GM21360 (cell line): ENCODE measurements at regions not wholly inside any gene's neighbourhood (a gene's known extent, or its start where the extent isn't known, plus 50 kb on each side); places are given as distances from the start of the nearest gene placed in this dataset.
"Not testable (repeated sequence)": the region's sequence is repeated elsewhere in the genome, so short reads cannot be mapped to it uniquely, and the experiment has no call there.

Experiments
- ATAC-seq: cut with Tn5 transposase; IDR thresholded peaks from one replicate; pipeline ENCODE4 v1.9.1; 2021; ENCODE audit warnings: mild to moderate bottlenecking, moderate library complexity; ENCODE audit not compliant: unreplicated experiment

- no peak for ATAC-seq
These were observed 181.5 kb upstream of the SFSWAP start for GRCh38 chr12:131529196-131530040.

- no peak for ATAC-seq
These were observed 180.9 kb upstream of the SFSWAP start for GRCh38 chr12:131530041-131530332.

GRCh38 chr12:131530422-131530821 is 180.5 kb upstream of the SFSWAP start:
- ATAC-seq, result no peak

DNA sequence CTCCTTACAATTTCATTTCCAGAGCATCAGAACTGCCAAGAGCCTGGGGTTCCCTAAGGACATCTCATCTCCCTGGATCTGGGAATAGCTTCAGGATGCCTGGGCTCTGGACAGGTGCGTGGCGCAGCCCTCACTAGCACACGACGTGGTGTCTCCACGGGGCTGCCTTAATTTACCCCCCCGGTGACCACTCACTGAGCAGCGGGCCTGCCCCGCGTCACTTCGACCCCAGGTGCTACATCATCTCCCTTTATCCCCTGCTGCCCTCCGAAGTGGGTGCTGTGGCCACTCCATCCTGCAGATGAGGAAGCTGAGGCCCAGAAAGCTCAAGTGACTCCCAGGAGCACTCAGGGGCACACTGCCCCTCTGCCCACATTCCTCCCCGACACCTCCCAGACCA is 177.8 kb upstream of the SFSWAP start:
- no peak for ATAC-seq

DNA sequence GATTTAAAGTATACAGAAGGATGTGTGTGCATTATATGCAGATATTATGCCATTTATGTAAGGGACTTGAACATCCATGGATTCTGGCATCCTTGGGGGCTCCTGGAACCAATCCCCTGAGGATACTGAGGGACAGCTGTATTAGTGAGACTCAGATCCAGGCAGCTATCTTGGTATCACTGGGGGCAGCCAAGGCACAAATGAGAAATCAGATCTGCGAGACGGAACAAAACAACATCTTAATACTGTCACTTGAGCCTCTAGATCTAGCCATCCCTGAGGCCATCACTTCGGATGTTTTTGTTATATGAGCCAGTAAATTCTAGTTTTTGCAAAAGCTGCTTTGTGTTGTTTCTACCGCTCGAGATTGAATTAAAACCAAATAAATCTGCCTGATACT is 175.1 kb upstream of the SFSWAP start:
- ATAC-seq, result no peak

DNA sequence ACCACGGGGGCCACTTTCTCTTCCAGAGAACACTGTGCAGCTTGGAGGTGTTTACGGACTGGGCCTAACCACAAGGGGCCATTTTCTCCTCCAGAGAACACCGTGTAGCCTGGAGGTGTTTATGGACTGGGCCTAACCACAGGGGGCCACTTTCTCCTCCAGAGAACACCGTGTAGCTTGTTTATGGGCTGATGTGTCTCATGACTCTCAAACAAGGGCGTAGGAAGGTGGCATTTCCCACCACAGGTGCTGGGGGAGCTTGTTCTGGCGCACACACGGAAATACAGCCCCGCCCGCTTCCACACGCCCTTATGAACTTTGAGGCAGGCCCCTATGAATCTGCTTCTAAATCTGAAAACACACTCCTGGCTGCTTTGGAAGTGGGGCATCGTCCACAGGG is 174.6 kb upstream of the SFSWAP start:
- ATAC-seq, result no peak

- ATAC-seq, result no peak
These were observed 174.1 kb upstream of the SFSWAP start for GRCh38 chr12:131536766-131537165.

GRCh38 chr12:131537267-131537958 is 173.5 kb upstream of the SFSWAP start:
- no peak for ATAC-seq

GRCh38 chr12:131539381-131539780 is 171.5 kb upstream of the SFSWAP start:
- no peak for ATAC-seq

GRCh38 chr12:131540138-131540623 is 170.7 kb upstream of the SFSWAP start:
- ATAC-seq, result no peak

- ATAC-seq, result not testable (repeated sequence)
These were observed 169.4 kb upstream of the SFSWAP start for GRCh38 chr12:131541512-131541911.

DNA sequence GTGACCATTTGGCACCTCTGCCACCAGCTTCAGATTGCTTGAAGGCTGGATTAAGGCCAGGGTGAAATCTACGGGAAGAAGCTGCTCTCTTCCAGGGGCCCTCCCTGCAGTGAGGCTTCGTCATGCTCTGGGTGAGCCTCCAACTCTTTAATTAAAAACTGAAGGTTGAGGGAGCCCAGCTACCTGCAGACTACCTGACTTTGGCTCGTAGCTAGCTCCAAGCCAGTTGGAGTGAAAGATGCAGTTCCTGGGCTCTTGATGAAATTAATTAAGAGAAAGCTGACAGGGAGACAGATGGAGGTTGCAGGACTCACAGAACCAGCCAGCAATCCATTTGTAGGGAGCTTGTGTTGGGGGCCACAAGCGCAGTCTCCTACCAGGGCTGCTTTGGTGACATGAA is 168.5 kb upstream of the SFSWAP start:
- ATAC-seq, result no peak

DNA sequence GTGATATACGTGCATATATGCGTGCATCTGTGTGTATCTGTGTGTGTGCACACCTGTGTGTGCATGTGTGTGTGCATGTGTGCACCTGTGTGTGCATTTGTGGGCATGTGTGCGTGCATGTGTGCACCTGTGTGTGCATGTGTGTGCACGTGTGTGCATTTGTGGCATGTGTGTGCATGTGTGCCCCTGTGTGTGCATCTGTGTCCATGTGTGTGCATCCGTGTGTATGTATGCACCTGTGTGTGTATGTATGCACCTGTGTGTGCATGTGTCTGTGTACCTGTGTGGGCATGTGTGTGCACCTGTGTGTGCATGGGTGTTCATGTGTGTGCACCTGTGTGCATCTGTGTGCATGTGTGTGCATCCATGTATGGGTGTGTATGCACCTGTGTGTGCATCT is 167.8 kb upstream of the SFSWAP start:
- no peak for ATAC-seq

DNA sequence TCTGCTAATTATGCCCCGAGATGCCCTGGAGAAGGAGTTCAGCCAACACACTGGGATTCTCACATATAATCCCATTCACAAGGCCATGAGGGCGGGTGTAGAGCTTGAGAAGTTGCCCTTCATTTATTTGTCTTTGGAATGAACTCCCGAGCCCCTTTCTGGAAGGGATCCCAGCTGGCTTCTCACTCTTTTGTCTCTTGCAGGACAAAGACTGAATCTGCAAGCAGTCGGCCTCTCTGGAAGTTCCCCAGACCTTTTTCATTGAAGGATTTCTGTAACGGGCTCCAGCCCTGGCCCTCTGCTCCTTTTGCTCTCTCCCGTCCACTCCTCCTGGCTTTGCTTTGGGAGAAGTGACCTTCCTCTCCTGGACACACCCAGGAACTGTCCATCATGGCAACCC is 163.3 kb upstream of the SFSWAP start:
- no peak for ATAC-seq

- no peak for ATAC-seq
These were observed 160.8 kb upstream of the SFSWAP start for GRCh38 chr12:131550121-131550520.

DNA sequence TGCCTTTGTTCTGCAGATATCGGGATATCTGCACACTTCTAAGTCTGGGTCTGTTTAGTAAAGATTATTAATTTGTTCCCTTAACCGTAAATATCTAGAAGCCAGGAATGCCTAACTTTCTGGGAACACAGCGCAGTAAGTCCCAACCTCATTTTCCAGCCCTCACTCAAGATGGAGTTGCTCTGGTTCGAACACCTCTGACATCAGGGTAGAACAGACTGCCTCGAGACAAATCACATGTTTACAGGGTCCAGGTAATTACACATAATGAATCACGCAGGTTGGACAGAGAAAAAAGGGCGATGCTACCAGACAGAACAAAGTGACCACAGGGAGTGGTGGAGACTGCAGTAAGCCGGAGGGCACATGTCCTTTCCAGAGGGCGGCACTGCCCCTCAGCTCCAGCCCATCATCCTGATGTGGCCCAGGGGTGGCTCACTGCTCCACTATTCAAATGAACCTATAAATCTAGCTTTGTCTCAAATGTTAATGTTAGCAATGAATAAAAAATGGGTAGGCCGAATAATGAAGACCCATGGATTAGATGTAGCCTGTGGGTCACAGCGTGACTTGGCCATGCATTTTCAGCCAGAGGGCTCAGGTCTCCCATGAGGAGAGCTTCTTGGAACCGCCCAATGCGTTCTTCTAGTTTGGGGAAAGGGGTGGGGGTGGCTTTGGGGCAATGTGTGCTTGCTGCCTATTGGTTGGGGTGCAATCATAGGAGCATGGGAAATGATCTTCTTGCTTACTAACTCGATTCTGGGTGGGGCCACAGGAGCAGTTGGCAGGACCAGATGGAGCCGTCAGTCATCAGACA is 159.0 kb upstream of the SFSWAP start:
- no peak for ATAC-seq

DNA sequence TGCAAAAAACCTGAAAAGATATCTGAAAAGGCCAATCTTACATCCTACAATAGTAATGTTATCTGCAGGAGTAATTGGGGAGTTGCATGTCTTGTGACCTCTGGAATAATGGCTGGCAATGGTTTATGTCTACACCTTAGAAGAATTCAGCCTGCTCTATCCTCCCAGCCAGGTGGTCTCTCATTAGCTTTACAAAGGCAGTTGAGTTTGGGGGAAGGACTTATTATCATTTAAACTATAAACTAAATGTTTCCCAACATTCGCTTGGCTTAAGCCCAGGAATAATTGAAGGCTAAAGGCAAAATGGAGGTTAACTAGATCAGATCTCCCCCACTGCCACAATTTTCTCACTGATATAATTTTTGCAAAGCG is 158.4 kb upstream of the SFSWAP start:
- ATAC-seq, result no peak

- ATAC-seq, result no peak
These were observed 157.7 kb upstream of the SFSWAP start for GRCh38 chr12:131553096-131553777.

GRCh38 chr12:131555197-131555846 is 155.6 kb upstream of the SFSWAP start:
- no peak for ATAC-seq

DNA sequence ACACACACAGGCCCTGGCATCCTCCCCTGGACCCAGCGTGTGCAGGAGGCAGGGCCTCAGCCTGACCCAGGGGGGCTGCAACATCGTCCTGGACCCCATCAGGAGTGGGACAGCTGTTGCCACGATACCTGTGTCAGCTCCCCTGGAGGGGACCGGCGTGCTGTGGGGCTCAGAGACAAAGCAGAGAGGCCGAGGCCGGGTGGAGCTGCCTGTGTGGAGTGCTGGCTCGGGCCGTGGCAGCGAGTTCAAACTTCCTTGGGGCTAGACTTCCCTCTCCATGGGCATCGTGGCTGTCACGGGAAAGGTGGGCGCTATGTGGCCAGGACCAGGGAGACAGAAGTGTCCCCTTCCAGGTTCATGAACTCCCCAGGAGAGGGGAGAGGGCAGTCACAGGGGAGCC is 155.0 kb upstream of the SFSWAP start:
- no peak for ATAC-seq
